ENCODE measurements at regions not wholly inside any gene's neighbourhood (a gene's known extent, or its start where the extent isn't known, plus 50 kb on each side); places are given as distances from the start of the nearest gene placed in this dataset.

GRCh38 chr14:56512521-56512920, 67.1 kb upstream of the TMEM260 start:
- DNase-seq: no peak

- no peak for DNase-seq
Observed at GRCh38 chr14:56514663-56515371, 64.8 kb upstream of the TMEM260 start.

GRCh38 chr14:56515739-56516138, 63.9 kb upstream of the TMEM260 start:
- no peak for DNase-seq

- DNase-seq: no peak
Observed at GRCh38 chr14:56522403-56522802, 57.2 kb upstream of the TMEM260 start.

GRCh38 chr14:56524971-56525677, 54.5 kb upstream of the TMEM260 start:
- DNase-seq: no peak

- DNase-seq: no peak
Observed at GRCh38 chr14:56528927-56529326, 50.7 kb upstream of the TMEM260 start.
